ENCODE measurements at regions not wholly inside any gene's neighbourhood (a gene's known extent, or its start where the extent isn't known, plus 50 kb on each side); places are given as distances from the start of the nearest gene placed in this dataset.
"Not testable (repeated sequence)": the region's sequence is repeated elsewhere in the genome, so short reads cannot be mapped to it uniquely, and the experiment has no call there.

DNA sequence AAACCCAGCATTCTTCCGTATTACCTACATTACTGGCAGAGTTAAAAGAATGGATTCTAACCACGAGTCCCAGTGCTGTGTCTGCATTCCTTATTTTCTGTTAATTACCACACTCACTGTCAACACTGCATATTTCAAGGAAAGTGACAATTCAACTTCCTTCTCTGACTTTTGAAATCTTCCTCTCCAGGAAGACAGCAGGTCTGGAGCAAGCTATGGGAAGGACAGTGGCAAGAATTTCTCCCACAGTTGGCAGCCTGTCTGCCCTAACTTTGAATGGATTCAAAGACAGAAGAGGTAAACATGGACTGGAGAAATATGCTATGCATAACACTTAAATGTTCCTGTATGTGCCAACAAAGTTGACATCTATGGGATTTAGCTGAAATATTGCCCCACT, 700.5 kb upstream of the CHAC2 start:
- Histone ChIP-seq H3K27me3 (replicated peaks; ENCODE audit: control insufficient read depth, insufficient read depth, low read length) (no peaks in the 10 kb centered on the region), H3K9me3 (ENCODE audit: control insufficient read depth, low read length) (no peaks in the 10 kb centered on the region), H3K9ac (ENCODE audit: low read length) (no peak overlapping the region), H3K4me3 (ENCODE audit: low read length) (no peak overlapping the region), H3K4me1 (ENCODE audit: control insufficient read depth, insufficient read depth, low read length) (no peaks in the 10 kb centered on the region), H3K36me3 (ENCODE audit: control insufficient read depth, insufficient read depth, low read length, severe bottlenecking) (no peaks in the 10 kb centered on the region)
- no peak for DNase-seq (ENCODE audit: low read depth)

- no peak overlapping the region for H3K9ac ChIP-seq (ENCODE audit: low read length)
- H3K9me3 ChIP-seq (ENCODE audit: control insufficient read depth, low read length): no peaks in the 10 kb centered on the region
- H3K4me1 ChIP-seq (ENCODE audit: control insufficient read depth, insufficient read depth, low read length): no peaks in the 10 kb centered on the region
- no peak overlapping the region for H3K4me3 ChIP-seq (ENCODE audit: low read length)
- H3K27me3 ChIP-seq (replicated peaks; ENCODE audit: control insufficient read depth, insufficient read depth, low read length): no peaks in the 10 kb centered on the region
- DNase-seq (ENCODE audit: low read depth): no peak
- no peaks in the 10 kb centered on the region for H3K36me3 ChIP-seq (ENCODE audit: control insufficient read depth, insufficient read depth, low read length, severe bottlenecking)
Measured at GRCh38 chr2:53064154-53064553, 703.5 kb upstream of the CHAC2 start.

DNA sequence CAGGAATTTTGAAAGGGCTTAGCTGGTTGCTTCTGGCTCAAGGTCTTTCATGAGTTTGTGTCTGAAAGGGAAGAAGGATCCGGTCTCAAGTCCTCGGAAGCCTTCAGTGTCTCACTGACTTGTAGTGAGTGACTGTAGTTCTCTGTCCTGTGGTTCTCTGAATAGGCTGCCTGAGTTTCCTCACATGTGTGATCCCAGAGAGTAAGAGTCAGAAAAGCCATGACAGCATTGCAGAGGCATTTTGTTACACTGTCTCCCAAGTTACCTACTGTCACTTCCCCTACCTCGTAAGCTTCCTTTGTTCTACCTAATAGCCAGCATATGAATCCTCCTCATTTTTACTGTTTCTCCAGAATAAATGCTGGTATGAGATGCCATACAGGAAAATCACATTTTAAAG, 709.1 kb upstream of the CHAC2 start:
- H3K4me3 ChIP-seq (ENCODE audit: low read length): no peak overlapping the region
- no peaks in the 10 kb centered on the region for H3K27me3 ChIP-seq (replicated peaks; ENCODE audit: control insufficient read depth, insufficient read depth, low read length)
- H3K36me3 ChIP-seq (ENCODE audit: control insufficient read depth, insufficient read depth, low read length, severe bottlenecking): no peaks in the 10 kb centered on the region
- peak; percentile 50 for DNase-seq (ENCODE audit: low read depth)
- H3K9ac ChIP-seq (ENCODE audit: low read length): no peak overlapping the region
- H3K9me3 ChIP-seq (ENCODE audit: control insufficient read depth, low read length): no peaks in the 10 kb centered on the region
- no peaks in the 10 kb centered on the region for H3K4me1 ChIP-seq (ENCODE audit: control insufficient read depth, insufficient read depth, low read length)

DNA sequence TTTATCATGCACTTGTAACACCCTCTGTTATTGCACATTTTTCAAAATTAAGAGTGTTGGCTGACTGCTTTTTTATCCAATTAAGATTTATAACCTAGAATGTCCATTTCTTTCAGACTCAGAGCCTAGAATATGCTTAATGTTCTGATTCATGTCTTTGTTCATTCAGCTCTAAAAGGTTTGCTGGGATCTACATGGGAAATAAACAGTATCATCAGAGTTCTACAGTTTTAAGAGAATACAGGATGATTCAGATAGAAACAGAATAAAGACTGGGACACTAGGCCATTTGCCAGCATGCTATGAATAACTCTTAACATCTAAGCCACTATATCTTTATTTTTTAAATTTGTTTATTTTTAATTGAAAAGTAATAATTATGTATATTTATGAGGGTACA, 713.7 kb upstream of the CHAC2 start:
- H3K4me3 ChIP-seq (ENCODE audit: low read length): no peak overlapping the region
- H3K9me3 ChIP-seq (ENCODE audit: control insufficient read depth, low read length): no peaks in the 10 kb centered on the region
- no peaks in the 10 kb centered on the region for H3K36me3 ChIP-seq (ENCODE audit: control insufficient read depth, insufficient read depth, low read length, severe bottlenecking)
- H3K4me1 ChIP-seq (ENCODE audit: control insufficient read depth, insufficient read depth, low read length): no peaks in the 10 kb centered on the region
- no peak overlapping the region for H3K9ac ChIP-seq (ENCODE audit: low read length)
- no peak for DNase-seq (ENCODE audit: low read depth)
- no peaks in the 10 kb centered on the region for H3K27me3 ChIP-seq (replicated peaks; ENCODE audit: control insufficient read depth, insufficient read depth, low read length)

- H3K4me1 ChIP-seq (ENCODE audit: control insufficient read depth, insufficient read depth, low read length): no peaks in the 10 kb centered on the region
- no peaks in the 10 kb centered on the region for H3K9me3 ChIP-seq (ENCODE audit: control insufficient read depth, low read length)
- no peaks in the 10 kb centered on the region for H3K36me3 ChIP-seq (ENCODE audit: control insufficient read depth, insufficient read depth, low read length, severe bottlenecking)
- no peak for DNase-seq (ENCODE audit: low read depth)
- H3K4me3 ChIP-seq (ENCODE audit: low read length): no peak overlapping the region
- no peak overlapping the region for H3K9ac ChIP-seq (ENCODE audit: low read length)
- H3K27me3 ChIP-seq (replicated peaks; ENCODE audit: control insufficient read depth, insufficient read depth, low read length): no peaks in the 10 kb centered on the region
Measured at GRCh38 chr2:53051157-53051556, 716.4 kb upstream of the CHAC2 start.

GRCh38 chr2:53040536-53041229, 726.9 kb upstream of the CHAC2 start:
- H3K9ac ChIP-seq (ENCODE audit: low read length): no peak overlapping the region
- H3K36me3 ChIP-seq (ENCODE audit: control insufficient read depth, insufficient read depth, low read length, severe bottlenecking): no peaks in the 10 kb centered on the region
- H3K4me1 ChIP-seq (ENCODE audit: control insufficient read depth, insufficient read depth, low read length): no peaks in the 10 kb centered on the region
- H3K27me3 ChIP-seq (replicated peaks; ENCODE audit: control insufficient read depth, insufficient read depth, low read length): no peaks in the 10 kb centered on the region
- DNase-seq (ENCODE audit: low read depth): no peak
- H3K9me3 ChIP-seq (ENCODE audit: control insufficient read depth, low read length): no peaks in the 10 kb centered on the region
- no peak overlapping the region for H3K4me3 ChIP-seq (ENCODE audit: low read length)

DNA sequence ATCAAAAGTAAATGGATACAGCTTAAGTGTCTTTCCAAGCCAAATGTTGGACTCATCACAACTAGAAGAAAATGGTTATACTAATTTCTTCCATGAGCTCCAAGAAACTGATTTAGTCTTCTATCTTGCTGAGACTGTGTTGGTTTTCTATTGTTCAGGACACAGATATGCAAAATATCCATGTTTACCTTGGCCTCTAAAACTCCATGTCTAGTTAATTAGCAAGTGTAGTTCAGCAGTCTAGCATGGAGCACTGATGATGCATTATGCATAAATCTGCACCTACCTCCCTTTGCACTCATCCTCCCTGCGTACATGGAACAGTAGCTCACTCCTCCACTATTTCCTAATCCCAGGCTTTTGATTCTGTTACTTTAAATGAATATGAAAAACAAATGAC, 731.4 kb upstream of the CHAC2 start:
- H3K36me3 ChIP-seq (ENCODE audit: control insufficient read depth, insufficient read depth, low read length, severe bottlenecking): no peaks in the 10 kb centered on the region
- peak; percentile 49 for DNase-seq (ENCODE audit: low read depth)
- H3K9me3 ChIP-seq (ENCODE audit: control insufficient read depth, low read length): no peaks in the 10 kb centered on the region
- H3K27me3 ChIP-seq (replicated peaks; ENCODE audit: control insufficient read depth, insufficient read depth, low read length): no peaks in the 10 kb centered on the region
- no peak overlapping the region for H3K9ac ChIP-seq (ENCODE audit: low read length)
- no peaks in the 10 kb centered on the region for H3K4me1 ChIP-seq (ENCODE audit: control insufficient read depth, insufficient read depth, low read length)
- H3K4me3 ChIP-seq (ENCODE audit: low read length): no peak overlapping the region

GRCh38 chr2:53035153-53035552, 732.5 kb upstream of the CHAC2 start:
- H3K9ac ChIP-seq (ENCODE audit: low read length): no peak overlapping the region
- H3K36me3 ChIP-seq (ENCODE audit: control insufficient read depth, insufficient read depth, low read length, severe bottlenecking): no peaks in the 10 kb centered on the region
- H3K27me3 ChIP-seq (replicated peaks; ENCODE audit: control insufficient read depth, insufficient read depth, low read length): no peaks in the 10 kb centered on the region
- DNase-seq (ENCODE audit: low read depth): no peak
- peaks cover 6% of the 10 kb centered on the region for H3K4me1 ChIP-seq (ENCODE audit: control insufficient read depth, insufficient read depth, low read length)
- H3K4me3 ChIP-seq (ENCODE audit: low read length): no peak overlapping the region
- no peaks in the 10 kb centered on the region for H3K9me3 ChIP-seq (ENCODE audit: control insufficient read depth, low read length)

DNA sequence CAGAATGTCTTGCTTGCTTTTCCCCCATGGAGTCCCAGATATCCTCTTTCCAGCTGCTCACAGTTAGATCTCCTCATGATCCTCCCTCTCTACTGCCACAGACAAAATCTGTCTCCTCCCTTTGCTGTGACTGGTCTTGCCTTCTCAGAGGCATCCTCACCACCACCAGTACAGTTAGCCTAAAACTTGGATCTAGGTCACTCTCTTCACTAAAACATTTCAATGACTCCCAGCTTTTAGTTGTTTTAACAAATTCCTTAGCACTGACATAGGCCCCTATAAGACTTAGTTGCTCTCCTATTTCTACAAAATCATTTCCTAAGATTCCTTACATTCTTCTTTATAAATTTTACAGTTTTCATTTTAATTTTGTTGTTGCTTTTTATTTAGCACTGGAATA, 734.2 kb upstream of the CHAC2 start:
- H3K9ac ChIP-seq (ENCODE audit: low read length): no peak overlapping the region
- no peaks in the 10 kb centered on the region for H3K36me3 ChIP-seq (ENCODE audit: control insufficient read depth, insufficient read depth, low read length, severe bottlenecking)
- H3K9me3 ChIP-seq (ENCODE audit: control insufficient read depth, low read length): no peaks in the 10 kb centered on the region
- H3K4me3 ChIP-seq (ENCODE audit: low read length): no peak overlapping the region
- DNase-seq (ENCODE audit: low read depth): peak; percentile 70
- peaks cover 18% of the 10 kb centered on the region for H3K4me1 ChIP-seq (ENCODE audit: control insufficient read depth, insufficient read depth, low read length)
- H3K27me3 ChIP-seq (replicated peaks; ENCODE audit: control insufficient read depth, insufficient read depth, low read length): no peaks in the 10 kb centered on the region

DNA sequence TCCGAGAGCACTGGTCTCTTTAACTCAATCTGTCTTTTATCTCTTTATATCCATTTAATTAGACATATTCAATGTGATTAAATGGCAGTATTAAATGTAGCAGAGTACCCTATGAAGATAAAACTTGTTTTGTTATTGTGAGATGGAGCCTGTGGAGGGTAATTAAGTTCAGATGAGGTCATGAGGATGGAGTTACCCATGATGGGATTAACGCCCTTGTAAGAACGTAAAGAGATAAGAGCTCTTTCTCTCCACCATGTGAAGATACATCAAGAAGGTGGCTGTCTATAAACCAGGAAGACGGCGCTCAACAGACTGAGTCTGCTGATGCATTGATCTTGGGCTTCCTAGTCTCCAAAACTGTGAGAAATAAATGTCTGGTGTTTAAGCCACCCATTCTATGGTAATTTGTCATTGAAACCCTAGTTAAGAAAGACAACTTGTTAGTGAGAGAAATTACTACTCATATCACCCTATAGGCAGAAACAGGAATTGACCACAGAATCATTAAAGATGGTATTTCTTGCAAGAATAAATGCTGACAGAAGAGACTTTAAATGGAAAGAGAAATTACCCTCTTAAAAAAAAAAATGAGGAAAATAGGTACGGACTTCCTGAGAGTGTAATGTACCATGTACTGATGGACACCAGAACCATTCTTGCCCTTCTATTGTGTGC, 738.7 kb upstream of the CHAC2 start:
- Histone ChIP-seq H3K36me3 (ENCODE audit: control insufficient read depth, insufficient read depth, low read length, severe bottlenecking) (no peaks in the 10 kb centered on the region), H3K9ac (ENCODE audit: low read length) (no peak overlapping the region), H3K4me1 (ENCODE audit: control insufficient read depth, insufficient read depth, low read length) (peaks cover 18% of the 10 kb centered on the region), H3K27me3 (replicated peaks; ENCODE audit: control insufficient read depth, insufficient read depth, low read length) (no peaks in the 10 kb centered on the region), H3K9me3 (ENCODE audit: control insufficient read depth, low read length) (no peaks in the 10 kb centered on the region), H3K4me3 (ENCODE audit: low read length) (no peak overlapping the region)
- no peak for DNase-seq (ENCODE audit: low read depth)

DNA sequence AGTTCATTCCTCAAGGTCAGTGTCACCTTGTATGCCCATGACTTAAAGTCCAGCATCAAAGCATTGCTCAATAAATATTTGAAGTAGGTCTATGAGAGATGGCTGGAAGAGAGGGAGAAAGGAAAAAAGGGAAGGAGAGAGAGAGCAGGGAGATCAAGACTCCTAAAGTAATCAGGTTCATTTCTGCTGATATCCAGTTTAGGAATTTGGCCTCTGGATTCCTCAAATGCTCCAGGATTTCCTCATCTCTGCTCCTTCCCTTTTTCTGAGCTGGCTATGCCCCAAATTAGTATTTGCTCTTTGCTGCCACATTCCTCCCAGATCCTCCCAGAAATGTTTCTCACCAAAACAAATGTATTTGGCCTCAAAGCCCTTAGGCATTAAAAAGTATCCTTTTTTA, 739.4 kb upstream of the CHAC2 start:
- no peaks in the 10 kb centered on the region for H3K36me3 ChIP-seq (ENCODE audit: control insufficient read depth, insufficient read depth, low read length, severe bottlenecking)
- H3K4me1 ChIP-seq (ENCODE audit: control insufficient read depth, insufficient read depth, low read length): peaks cover 18% of the 10 kb centered on the region
- peak; percentile 78 for DNase-seq (ENCODE audit: low read depth)
- H3K9ac ChIP-seq (ENCODE audit: low read length): no peak overlapping the region
- no peak overlapping the region for H3K4me3 ChIP-seq (ENCODE audit: low read length)
- no peaks in the 10 kb centered on the region for H3K9me3 ChIP-seq (ENCODE audit: control insufficient read depth, low read length)
- H3K27me3 ChIP-seq (replicated peaks; ENCODE audit: control insufficient read depth, insufficient read depth, low read length): no peaks in the 10 kb centered on the region

GRCh38 chr2:53022248-53022647, 745.4 kb upstream of the CHAC2 start:
- not testable (repeated sequence) for H3K27me3 ChIP-seq (replicated peaks; ENCODE audit: control insufficient read depth, insufficient read depth, low read length); DNase-seq (ENCODE audit: low read depth); H3K9ac ChIP-seq (ENCODE audit: low read length); H3K36me3 ChIP-seq (ENCODE audit: control insufficient read depth, insufficient read depth, low read length, severe bottlenecking); H3K9me3 ChIP-seq (ENCODE audit: control insufficient read depth, low read length); H3K4me1 ChIP-seq (ENCODE audit: control insufficient read depth, insufficient read depth, low read length); H3K4me3 ChIP-seq (ENCODE audit: low read length)
